ENCODE measurements at regions not wholly inside any gene's neighbourhood (a gene's known extent, or its start where the extent isn't known, plus 50 kb on each side); places are given as distances from the start of the nearest gene placed in this dataset.

- no peak overlapping the region for H3K9ac ChIP-seq
- H3K79me2 ChIP-seq (ENCODE audit: low read depth): no peaks in the 10 kb centered on the region
- H3K9me3 ChIP-seq (ENCODE audit: low read depth): no peaks in the 10 kb centered on the region
- Mint-ChIP-seq H3K9me3 (peaks cover 6% of the 10 kb centered on the region), H3K27me3 (ENCODE audit: insufficient read depth, low read depth) (no peaks in the 10 kb centered on the region), H3K4me1 (no peaks in the 10 kb centered on the region), H3K36me3 (no peaks in the 10 kb centered on the region), H3K27ac (no peak overlapping the region), H3K4me3 (no peak overlapping the region)
- H3K4me3 ChIP-seq: no peak overlapping the region
- no peak overlapping the region for H3K4me2 ChIP-seq
- no peaks in the 10 kb centered on the region for H3F3A ChIP-seq (ENCODE audit: low read depth)
- no peaks in the 10 kb centered on the region for H3K27me3 ChIP-seq
- H3K4me1 ChIP-seq: no peaks in the 10 kb centered on the region
- no peak overlapping the region for H2AFZ ChIP-seq (replicated peaks)
- no peaks in the 10 kb centered on the region for H4K20me1 ChIP-seq (ENCODE audit: low read depth)
- no peaks in the 10 kb centered on the region for H3K36me3 ChIP-seq
- no peak for TF ChIP-seq CTCF (IDR thresholded peaks at IDR 0.05)
- TF ChIP-seq EZH2phosphoT487 (IDR thresholded peaks at IDR 0.05): no peak
- TF ChIP-seq EZH2 (IDR thresholded peaks at IDR 0.05): no peak
- no peak for DNase-seq (ENCODE audit: low spot score)
- no peak overlapping the region for H3K27ac ChIP-seq
These were observed 383.4 kb upstream of the MEIS2 start for GRCh38 chr15:37483779-37484178.

GRCh38 chr15:37485056-37485455 lies 384.7 kb upstream of the MEIS2 start:
- no peaks in the 10 kb centered on the region for H3K36me3 Mint-ChIP-seq
- H3K9ac ChIP-seq: no peak overlapping the region
- no peaks in the 10 kb centered on the region for H3K4me1 ChIP-seq
- no peaks in the 10 kb centered on the region for H4K20me1 ChIP-seq (ENCODE audit: low read depth)
- no peaks in the 10 kb centered on the region for H3K27me3 ChIP-seq
- DNase-seq (ENCODE audit: low spot score): no peak
- H3K27ac Mint-ChIP-seq: no peak overlapping the region
- no peak overlapping the region for H3K4me2 ChIP-seq
- peaks cover 6% of the 10 kb centered on the region for H3K9me3 Mint-ChIP-seq
- H3K27me3 Mint-ChIP-seq (ENCODE audit: insufficient read depth, low read depth): no peaks in the 10 kb centered on the region
- no peaks in the 10 kb centered on the region for H3K36me3 ChIP-seq
- H3K4me3 ChIP-seq: no peak overlapping the region
- H3K27ac ChIP-seq: no peak overlapping the region
- no peaks in the 10 kb centered on the region for H3K9me3 ChIP-seq (ENCODE audit: low read depth)
- no peaks in the 10 kb centered on the region for H3F3A ChIP-seq (ENCODE audit: low read depth)
- no peak overlapping the region for H3K4me3 Mint-ChIP-seq
- no peaks in the 10 kb centered on the region for H3K4me1 Mint-ChIP-seq
- no peak overlapping the region for H2AFZ ChIP-seq (replicated peaks)
- TF ChIP-seq CTCF (IDR thresholded peaks at IDR 0.05) (no peak), EZH2 (IDR thresholded peaks at IDR 0.05) (no peak), EZH2phosphoT487 (IDR thresholded peaks at IDR 0.05) (no peak)
- no peaks in the 10 kb centered on the region for H3K79me2 ChIP-seq (ENCODE audit: low read depth)

- no peak overlapping the region for H3K4me3 ChIP-seq
- H3K9me3 ChIP-seq (ENCODE audit: low read depth): no peaks in the 10 kb centered on the region
- no peak for DNase-seq (ENCODE audit: low spot score)
- TF ChIP-seq CTCF (IDR thresholded peaks at IDR 0.05): no peak
- TF ChIP-seq EZH2phosphoT487 (IDR thresholded peaks at IDR 0.05): no peak
- no peak for TF ChIP-seq EZH2 (IDR thresholded peaks at IDR 0.05)
- no peaks in the 10 kb centered on the region for H3K27me3 Mint-ChIP-seq (ENCODE audit: insufficient read depth, low read depth)
- no peaks in the 10 kb centered on the region for H3K36me3 Mint-ChIP-seq
- H3K27ac ChIP-seq: no peak overlapping the region
- H3K9ac ChIP-seq: no peak overlapping the region
- no peaks in the 10 kb centered on the region for H3K36me3 ChIP-seq
- no peaks in the 10 kb centered on the region for H3K4me1 Mint-ChIP-seq
- no peaks in the 10 kb centered on the region for H3K4me1 ChIP-seq
- H3K9me3 Mint-ChIP-seq: no peaks in the 10 kb centered on the region
- no peaks in the 10 kb centered on the region for H3K79me2 ChIP-seq (ENCODE audit: low read depth)
- H3K4me2 ChIP-seq: no peak overlapping the region
- no peak overlapping the region for H2AFZ ChIP-seq (replicated peaks)
- no peak overlapping the region for H3K4me3 Mint-ChIP-seq
- H4K20me1 ChIP-seq (ENCODE audit: low read depth): no peaks in the 10 kb centered on the region
- no peak overlapping the region for H3K27ac Mint-ChIP-seq
- no peaks in the 10 kb centered on the region for H3K27me3 ChIP-seq
- no peaks in the 10 kb centered on the region for H3F3A ChIP-seq (ENCODE audit: low read depth)
These were observed 390.4 kb upstream of the MEIS2 start for GRCh38 chr15:37490707-37491106.

- DNase-seq (ENCODE audit: low spot score): no peak
- H3K79me2 ChIP-seq (ENCODE audit: low read depth): no peaks in the 10 kb centered on the region
- H3K27ac ChIP-seq: no peak overlapping the region
- no peaks in the 10 kb centered on the region for H3K9me3 ChIP-seq (ENCODE audit: low read depth)
- H3K36me3 Mint-ChIP-seq: no peaks in the 10 kb centered on the region
- H3K4me2 ChIP-seq: no peak overlapping the region
- TF ChIP-seq EZH2phosphoT487 (IDR thresholded peaks at IDR 0.05) (no peak), CTCF (IDR thresholded peaks at IDR 0.05) (no peak), EZH2 (IDR thresholded peaks at IDR 0.05) (no peak)
- no peaks in the 10 kb centered on the region for H3K4me1 ChIP-seq
- no peak overlapping the region for H3K4me3 ChIP-seq
- no peaks in the 10 kb centered on the region for H3K36me3 ChIP-seq
- no peak overlapping the region for H3K4me3 Mint-ChIP-seq
- H3K27ac Mint-ChIP-seq: no peak overlapping the region
- no peaks in the 10 kb centered on the region for H4K20me1 ChIP-seq (ENCODE audit: low read depth)
- no peaks in the 10 kb centered on the region for H3K27me3 ChIP-seq
- no peaks in the 10 kb centered on the region for H3K27me3 Mint-ChIP-seq (ENCODE audit: insufficient read depth, low read depth)
- no peaks in the 10 kb centered on the region for H3F3A ChIP-seq (ENCODE audit: low read depth)
- no peak overlapping the region for H3K9ac ChIP-seq
- no peaks in the 10 kb centered on the region for H3K9me3 Mint-ChIP-seq
- no peak overlapping the region for H2AFZ ChIP-seq (replicated peaks)
- peaks cover 3% of the 10 kb centered on the region for H3K4me1 Mint-ChIP-seq
These were observed 416.3 kb upstream of the MEIS2 start for GRCh38 chr15:37516621-37517020.

All from neural progenitor cell (in vitro differentiated cells).